Suppressor macrophage treated with lipopolysaccharide for 1 hour (primary cell): ENCODE measurements at regions not wholly inside any gene's neighbourhood (a gene's known extent, or its start where the extent isn't known, plus 50 kb on each side); places are given as distances from the start of the nearest gene placed in this dataset.
"Not testable (repeated sequence)": the region's sequence is repeated elsewhere in the genome, so short reads cannot be mapped to it uniquely, and the experiment has no call there.

Experiments used
- DNase-seq, 3 donors: peaks; one replicate each; pipeline ENCODE4 v3.0.0-alpha.2; 2020 to 2022

DNA sequence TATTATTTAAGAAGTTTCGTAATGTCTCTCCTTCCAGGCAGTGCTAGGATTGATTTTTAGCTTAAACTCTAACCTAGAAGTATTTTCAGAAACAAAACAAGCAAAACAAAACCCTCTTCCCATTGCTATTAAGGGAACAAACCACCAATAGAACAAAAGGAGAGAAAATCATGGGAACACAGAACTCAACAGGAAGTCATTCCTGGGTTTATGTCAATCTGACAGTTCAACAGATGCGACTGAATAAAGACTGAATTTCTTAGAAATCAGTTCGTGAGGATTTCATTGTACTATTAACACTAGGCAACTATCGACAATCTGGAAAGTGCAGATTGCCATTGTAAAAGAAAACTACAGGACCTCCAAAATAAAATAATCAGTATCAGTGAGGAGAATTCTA, 229.1 kb upstream of the SMIM31 start:
- DNase-seq: no peak

DNA sequence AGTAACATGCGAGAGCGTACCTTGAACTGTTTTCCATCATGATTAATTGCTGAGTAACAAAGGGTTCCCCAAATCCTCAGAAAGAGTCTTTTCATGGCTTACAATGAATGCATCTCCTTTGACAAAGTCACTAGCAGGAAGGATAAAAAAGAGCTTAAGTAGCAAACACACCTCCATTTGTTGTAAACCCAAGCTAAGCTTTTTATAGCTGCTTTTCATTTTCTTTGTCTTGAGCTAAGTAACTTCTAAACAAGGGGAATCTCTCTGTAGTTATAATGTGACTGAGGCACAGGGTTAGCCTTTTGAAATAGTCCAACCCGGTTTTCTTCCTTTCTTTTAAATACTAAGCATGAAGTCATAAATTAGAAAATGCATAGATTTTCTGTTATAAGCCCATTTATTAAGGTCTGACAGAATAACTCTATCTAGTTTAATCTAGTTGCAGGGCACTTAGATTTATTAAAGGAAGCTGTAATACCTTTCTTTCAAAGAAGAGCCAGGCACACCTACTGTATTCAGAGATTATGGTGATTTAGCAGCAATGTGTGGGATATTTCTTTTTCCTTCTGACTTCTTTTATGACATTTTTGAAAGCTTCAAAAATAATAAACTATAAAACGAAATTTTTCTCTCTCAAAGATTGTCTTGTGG, 226.9 kb upstream of the SMIM31 start:
- DNase-seq: no peak

DNA sequence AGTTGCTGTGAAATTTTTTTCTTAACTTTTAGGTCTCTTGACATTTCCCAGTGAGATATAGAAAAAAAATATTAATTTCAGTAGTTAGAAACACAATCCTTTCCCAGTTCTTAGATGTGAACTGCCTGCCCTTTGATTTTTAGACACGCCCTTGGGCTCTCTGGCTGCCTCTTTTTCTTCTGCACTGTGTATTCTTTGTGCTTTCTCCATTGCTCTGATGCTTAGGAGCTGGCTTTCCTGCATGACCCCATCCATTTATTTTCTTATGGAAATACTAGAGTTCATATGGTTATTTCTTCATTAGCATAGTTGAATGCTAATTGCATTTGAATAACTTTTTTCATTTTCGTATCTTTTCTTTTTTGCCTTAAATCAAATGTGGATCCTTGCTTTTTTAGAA, 224.9 kb upstream of the SMIM31 start:
- no peak for DNase-seq

GRCh38 chr4:164529486-164529885, 224.4 kb upstream of the SMIM31 start:
- no peak for DNase-seq

GRCh38 chr4:164531336-164531735, 222.6 kb upstream of the SMIM31 start:
- no peak for DNase-seq

DNA sequence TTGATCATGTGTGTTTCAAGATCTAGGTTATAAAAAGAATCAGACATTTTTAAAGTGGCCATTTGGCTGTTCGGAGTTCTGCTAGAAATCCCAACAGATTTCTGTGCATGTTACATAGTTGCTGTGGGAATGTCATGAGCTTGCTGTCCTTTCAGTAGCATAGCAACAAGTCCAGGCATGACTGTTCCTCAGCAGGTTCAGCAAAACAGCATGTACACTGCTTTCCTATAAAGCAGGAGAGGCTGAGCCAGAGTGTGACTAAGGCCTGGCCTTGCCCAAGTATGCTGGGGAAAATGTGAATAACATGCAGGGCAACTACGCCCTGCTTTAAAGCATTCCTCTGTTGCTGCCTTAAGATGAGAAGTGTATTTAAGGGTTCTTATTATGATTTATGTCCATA, 217.1 kb upstream of the SMIM31 start:
- no peak for DNase-seq

- DNase-seq: no peak
These were observed 215.8 kb upstream of the SMIM31 start for GRCh38 chr4:164538097-164538496.

DNA sequence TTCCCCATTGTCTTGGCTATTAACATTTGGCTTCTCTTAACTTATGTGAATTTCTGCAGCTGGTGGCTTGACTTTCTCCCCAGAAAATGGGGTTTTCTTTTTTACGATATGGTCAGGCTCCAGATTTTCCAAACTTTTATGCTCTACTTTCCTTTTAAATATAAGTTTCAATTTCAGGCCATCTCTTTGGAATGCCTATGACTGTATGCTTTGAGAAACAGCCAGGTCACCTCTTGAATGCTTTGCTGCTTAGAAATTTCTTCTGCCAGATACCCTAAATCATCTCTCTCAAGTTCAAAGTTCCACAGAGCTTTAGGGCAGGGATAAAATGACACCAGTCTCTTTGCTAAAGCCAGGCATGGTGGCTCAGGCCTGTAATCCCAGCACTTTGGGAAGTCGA, 212.9 kb upstream of the SMIM31 start:
- DNase-seq: no peak

- DNase-seq: no peak
These were observed 211.5 kb upstream of the SMIM31 start for GRCh38 chr4:164542431-164542830.

- no peak for DNase-seq
These were observed 202.8 kb upstream of the SMIM31 start for GRCh38 chr4:164550989-164551712.

DNA sequence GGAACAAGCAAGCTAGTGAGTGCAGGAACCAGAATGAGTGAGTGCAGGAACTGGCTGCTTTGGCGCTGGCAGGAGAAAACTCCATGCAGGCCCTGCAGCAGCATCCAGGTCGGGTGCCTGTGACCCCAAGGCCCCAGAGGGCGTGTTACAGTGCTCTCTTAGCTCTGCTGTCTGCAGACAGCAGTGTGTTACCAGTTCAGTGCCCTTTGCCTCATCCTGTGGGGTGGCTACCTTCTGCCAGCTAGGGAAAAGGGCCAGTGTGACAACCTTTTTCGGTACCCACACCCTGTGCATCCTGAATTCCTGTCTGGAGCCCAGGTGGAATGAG, 202.3 kb upstream of the SMIM31 start:
- no peak for DNase-seq

- DNase-seq: no peak
These were observed 182.1 kb upstream of the SMIM31 start for GRCh38 chr4:164571593-164572390.

GRCh38 chr4:164572877-164573279, 181.1 kb upstream of the SMIM31 start:
- DNase-seq: no peak

GRCh38 chr4:164575861-164576260, 178.1 kb upstream of the SMIM31 start:
- DNase-seq: no peak

GRCh38 chr4:164579270-164579942, 174.5 kb upstream of the SMIM31 start:
- no peak for DNase-seq

- no peak for DNase-seq
These were observed 162.3 kb upstream of the SMIM31 start for GRCh38 chr4:164591666-164592065.

DNA sequence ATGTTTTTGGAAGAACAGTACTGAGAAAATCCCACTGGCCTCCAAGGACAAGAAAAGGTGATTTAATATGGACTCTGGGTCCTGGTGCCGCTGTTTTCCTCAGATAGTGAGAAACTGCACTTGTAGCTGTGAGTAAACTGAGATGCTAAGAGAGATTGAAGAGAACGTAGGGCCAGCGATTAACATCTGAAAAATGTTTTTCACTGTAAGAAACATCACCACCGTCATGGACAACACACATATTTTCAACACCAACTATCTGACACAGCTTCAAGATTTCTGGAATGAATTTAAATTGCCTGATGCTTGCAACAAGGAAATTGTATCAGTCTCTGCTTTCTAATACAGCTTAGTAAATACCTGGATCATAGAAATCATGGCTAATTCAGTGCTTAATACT, 158.2 kb upstream of the SMIM31 start:
- no peak for DNase-seq

GRCh38 chr4:164596318-164596878, 157.5 kb upstream of the SMIM31 start:
- no peak for DNase-seq

DNA sequence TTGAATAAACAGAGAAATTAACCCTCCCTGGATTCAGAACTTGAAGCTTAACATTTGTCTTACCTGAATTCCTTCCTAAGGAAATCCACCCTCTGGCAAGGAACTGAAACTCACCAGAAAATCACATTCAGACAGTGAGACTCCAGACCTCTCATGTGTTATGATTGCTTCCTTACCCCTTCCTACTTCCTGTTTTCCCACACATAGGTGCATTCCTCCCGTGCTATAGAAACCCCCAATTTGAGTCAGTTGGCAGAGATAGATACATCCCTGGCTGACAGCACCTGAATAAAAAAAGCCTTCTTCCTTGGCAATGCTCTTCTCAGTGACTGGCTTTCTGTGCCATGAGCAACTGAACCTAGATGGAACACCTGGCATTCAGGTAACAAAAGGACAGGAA, 157.0 kb upstream of the SMIM31 start:
- no peak for DNase-seq

DNA sequence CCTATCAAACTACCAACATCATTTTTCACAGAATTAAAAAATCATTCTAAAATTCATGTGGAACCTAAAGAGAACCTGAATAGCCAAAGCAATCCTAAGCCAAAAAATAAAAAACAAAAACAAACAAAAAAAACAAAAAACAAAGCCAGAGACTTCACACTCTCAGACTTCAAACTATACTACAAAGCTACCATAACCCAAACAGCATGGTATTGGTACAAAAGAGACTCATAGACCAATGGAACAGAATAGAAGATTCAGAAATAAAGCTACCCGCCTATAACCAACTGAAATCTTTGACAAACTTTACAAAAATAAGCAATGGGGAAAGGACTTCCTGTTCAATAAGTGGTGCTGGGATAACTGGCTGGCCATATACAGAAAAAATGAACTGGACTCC, 152.3 kb upstream of the SMIM31 start:
- DNase-seq: no peak

- DNase-seq: not testable (repeated sequence)
These were observed 148.1 kb upstream of the SMIM31 start for GRCh38 chr4:164605791-164606190.

GRCh38 chr4:164606478-164606877, 147.5 kb upstream of the SMIM31 start:
- DNase-seq: no peak

GRCh38 chr4:164613256-164613655, 140.7 kb upstream of the SMIM31 start:
- DNase-seq: no peak
